ENCODE measurements at regions not wholly inside any gene's neighbourhood (a gene's known extent, or its start where the extent isn't known, plus 50 kb on each side); places are given as distances from the start of the nearest gene placed in this dataset.

- Histone ChIP-seq H4K91ac (replicated peaks; ENCODE audit: insufficient read length, low read length) (no peak overlapping the region), H3K4me3 (ENCODE audit: extremely low read depth in 1 of 4, insufficient read depth in 2 of 4, low read depth in 3 of 4, low read length in 4 of 4) (no peak overlapping the region), H3K23me2 (ENCODE audit: low read depth, low read length) (no peaks in the 10 kb centered on the region), H2AK5ac (ENCODE audit: low read depth, low read length) (no peak overlapping the region), H4K8ac (ENCODE audit: extremely low read depth, insufficient read depth, low read length) (no peak overlapping the region), H2AFZ (ENCODE audit: low read length) (no peak overlapping the region), H3K4ac (replicated peaks; ENCODE audit: insufficient read length, low read depth, low read length) (no peak overlapping the region), H2BK5ac (ENCODE audit: low read depth, low read length) (no peak overlapping the region), H2BK15ac (ENCODE audit: low read length) (no peak overlapping the region), H3K18ac (ENCODE audit: extremely low read depth, low read length) (no peak overlapping the region), H4K20me1 (replicated peaks in 1 of 2; ENCODE audit: control insufficient read depth in 1 of 2, insufficient read depth in 2 of 2, low read length in 2 of 2) (no peaks in the 10 kb centered on the region), H4K5ac (ENCODE audit: insufficient read length, low read depth, low read length) (no peak overlapping the region), H3K4me2 (ENCODE audit: insufficient read depth in 1 of 2, low read depth in 2 of 2, low read length in 2 of 2) (no peak overlapping the region), H2BK20ac (ENCODE audit: low read length) (no peak overlapping the region), H3K27me3 (replicated peaks in 1 of 4; ENCODE audit: control insufficient read depth in 3 of 4, extremely low read depth in 1 of 4, insufficient read depth in 3 of 4, low read length in 3 of 4) (no peaks in the 10 kb centered on the region), H3K79me2 (ENCODE audit: control insufficient read depth in 1 of 2, insufficient read depth in 2 of 2, low read length in 2 of 2) (no peaks in the 10 kb centered on the region), H3K9me3 (ENCODE audit: insufficient read depth in 2 of 2, low read depth in 1 of 2, low read length in 1 of 2) (no peaks in the 10 kb centered on the region), H3K27ac (ENCODE audit: low read depth, low read length) (no peak overlapping the region), H3K9ac (replicated peaks in 1 of 4; ENCODE audit: extremely low read depth in 1 of 4, low read depth in 3 of 4, low read length in 3 of 4) (no peak overlapping the region), H2BK12ac (ENCODE audit: low read depth, low read length) (no peak overlapping the region), H2BK120ac (replicated peaks; ENCODE audit: low read depth, low read length) (no peak overlapping the region), H3K36me3 (ENCODE audit: control insufficient read depth in 2 of 4, insufficient read depth in 4 of 4, low read length in 3 of 4) (no peaks in the 10 kb centered on the region), H3K4me1 (replicated peaks in 1 of 4; ENCODE audit: control insufficient read depth in 3 of 4, insufficient read depth in 4 of 4, low read length in 3 of 4) (no peaks in the 10 kb centered on the region), H3K14ac (ENCODE audit: insufficient read length) (no peak overlapping the region), H3K23ac (ENCODE audit: insufficient read length) (no peak overlapping the region), H3K79me1 (ENCODE audit: low read depth, low read length) (no peaks in the 10 kb centered on the region), H3K56ac (replicated peaks; ENCODE audit: insufficient read length, low read depth, low read length) (no peak overlapping the region)
- ChIA-PET CTCF (ENCODE audit: partially characterized antibody) (no interaction called here), POLR2A (ENCODE audit: partially characterized antibody) (no interaction called here)
- no peak for DNase-seq (ENCODE audit: low read depth in 1 of 2, low spot score in 2 of 2)
- 89% methylated on average over 3 of the region's 3 CpGs; no CpG with 5 or more reads in 1 of the 2 experiments for WGBS, 2 experiments (ENCODE audit: extremely low coverage in 1 of 2, insufficient coverage in 1 of 2, insufficient read length in 1 of 2, insufficient replicate concordance in 2 of 2, low coverage in 1 of 2, low lambda C conversion rate in 2 of 2, missing lambda C conversion rate in 1 of 2)
- no peak for FAIRE-seq
- TF ChIP-seq HDAC6 (IDR thresholded peaks at IDR 0.05; ENCODE audit: low read depth, low read length) (no peak), JUND (IDR thresholded peaks at IDR 0.05; ENCODE audit: low read length) (no peak), SP4 (IDR thresholded peaks at IDR 0.05; ENCODE audit: low read length) (no peak), RNF2 (IDR thresholded peaks at IDR 0.05; ENCODE audit: borderline replicate concordance, low read depth, low read length, missing control alignments, poor library complexity, severe bottlenecking) (no peak), EP300 (IDR thresholded peaks at IDR 0.05; ENCODE audit: borderline replicate concordance in 1 of 2, low read depth in 2 of 2, low read length in 2 of 2) (no peak), CTBP2 (IDR thresholded peaks at IDR 0.05; ENCODE audit: borderline replicate concordance, insufficient read depth, insufficient read length, low read length) (no peak), SP2 (IDR thresholded peaks at IDR 0.05; ENCODE audit: low read length) (no peak), CEBPB (IDR thresholded peaks at IDR 0.05; ENCODE audit: low read depth, low read length) (no peak), POU5F1 (IDR thresholded peaks at IDR 0.05; ENCODE audit: low read depth, low read length) (no peak), ATF2 (IDR thresholded peaks at IDR 0.05; ENCODE audit: low read length) (no peak), EGR1 (IDR thresholded peaks at IDR 0.05; ENCODE audit: borderline replicate concordance, low read depth, low read length) (no peak), SIX5 (IDR thresholded peaks at IDR 0.05; ENCODE audit: low read depth, low read length) (no peak), KDM1A (IDR thresholded peaks at IDR 0.05; ENCODE audit: borderline replicate concordance, low read length) (no peak), MAFK (IDR thresholded peaks at IDR 0.05; ENCODE audit: low read depth, low read length) (no peak)
Observed at GRCh38 chr5:63500242-63500641, 462.0 kb downstream of the HTR1A start.

Measured in H1 (cell line).